B cell (primary cell): ENCODE measurements at regions not wholly inside any gene's neighbourhood (a gene's known extent, or its start where the extent isn't known, plus 50 kb on each side); places are given as distances from the start of the nearest gene placed in this dataset.

Experiments used
- ATAC-seq: fragments of 200-7000 bp; cut with Tn5 transposase; one replicate; pipeline ENCODE4 v1.10.0; 2021; ENCODE audit warnings: low read depth, mild to moderate bottlenecking, moderate number of reproducible peaks, moderate library complexity
- CTCF ChIA-PET: fragments of 350-600 bp; sonication (Branson Sonifier 250); formaldehyde crosslinking; loops from one replicate; lab custom pipeline; 2021; ENCODE audit warnings: antibody characterized with exemption, inconsistent platforms; lab: Charles Lee
- POLR2A ChIA-PET: fragments of 350-600 bp; sonication (Branson Sonifier 250); formaldehyde crosslinking; loops from one replicate; lab custom pipeline; 2021; ENCODE audit warnings: antibody characterized with exemption; lab: Charles Lee
- DNase-seq: peaks from one replicate; pipeline ENCODE4 v3.0.0; 2013
- H2AFZ ChIP-seq: 2 replicates; pipeline ENCODE4 v1.6.1; 2012; ENCODE audit warnings: mild to moderate bottlenecking, low read depth, low read length; ENCODE audit not compliant: insufficient read depth, poor library complexity, severe bottlenecking
- H3K27ac ChIP-seq, 2 donors: 1 replicate in 1 of 2; 2 replicates in 1 of 2; pipeline ENCODE4 v1.5.1; 2012 to 2013; ENCODE audit warnings: low read length in 2 of 2, mild to moderate bottlenecking in 2 of 2, moderate library complexity in 1 of 2
- H3K27me3 ChIP-seq, 4 experiments: fragments of 200-600 bp in 1 of 4; sonication (generic) in 1 of 4; replicated peaks in 1 of 4; 1 replicate in 2 of 4; 2 replicates in 2 of 4; pipeline versions ENCODE4 v1.6.1 to v1.7.0; 2013 to 2016; ENCODE audit warnings: low read length in 3 of 4, mild to moderate bottlenecking in 2 of 4, mixed read lengths in 1 of 4, moderate library complexity in 1 of 4; ENCODE audit not compliant: insufficient read depth in 4 of 4, control insufficient read depth in 3 of 4; ENCODE audit errors: control extremely low read depth in 1 of 4
- H3K36me3 ChIP-seq, 2 experiments: replicated peaks in 1 of 2; 1 replicate in 1 of 2; 2 replicates in 1 of 2; pipeline versions ENCODE4 v1.6.1 to v1.7.1; 2013; ENCODE audit warnings: low read length in 1 of 2; ENCODE audit not compliant: insufficient read depth in 2 of 2, control insufficient read depth in 1 of 2; ENCODE audit errors: control extremely low read depth in 1 of 2, extremely low read depth in 1 of 2
- H3K4me1 ChIP-seq, 2 donors: fragments of 200-600 bp in 1 of 2; sonication (generic) in 1 of 2; 1 replicate in 1 of 2; 2 replicates in 1 of 2; pipeline versions ENCODE4 v1.5.1 to v1.6.1; 2013 to 2017; ENCODE audit warnings: low read length in 2 of 2; ENCODE audit not compliant: control insufficient read depth in 2 of 2, insufficient read depth in 2 of 2
- H3K4me2 ChIP-seq: replicated peaks from 2 replicates; pipeline ENCODE3; 2012; ENCODE audit warnings: mild to moderate bottlenecking, low read depth, low read length; ENCODE audit not compliant: poor library complexity, severe bottlenecking
- H3K4me3 ChIP-seq, 5 experiments: fragments of 200-600 bp in 1 of 5; sonication (generic) in 1 of 5; 1 replicate in 3 of 5; 2 replicates in 2 of 5; pipeline versions ENCODE4 v1.5.1 to v1.7.0; 2011 to 2016; ENCODE audit warnings: low read length in 4 of 5, mild to moderate bottlenecking in 4 of 5, low read depth in 2 of 5, control low read depth in 1 of 5, moderate library complexity in 1 of 5; ENCODE audit not compliant: insufficient read depth in 1 of 5; ENCODE audit errors: control extremely low read depth in 1 of 5, extremely low read depth in 1 of 5
- H3K79me2 ChIP-seq: fragments of 200-600 bp; sonication (generic); one replicate; pipeline ENCODE4 v1.6.0; 2016; ENCODE audit warnings: low read length; ENCODE audit not compliant: control insufficient read depth, insufficient read depth
- H3K9ac ChIP-seq: fragments of 200-600 bp; sonication (generic); 2 replicates; pipeline ENCODE4 v1.6.1; 2017; ENCODE audit warnings: mild to moderate bottlenecking, low read length, moderate library complexity
- H3K9me3 ChIP-seq, 3 donors: one replicate each; pipeline versions ENCODE4 v1.6.1 to v1.7.1; 2013; ENCODE audit warnings: low read length in 2 of 3; ENCODE audit not compliant: control insufficient read depth in 2 of 3, insufficient read depth in 1 of 3; ENCODE audit errors: control extremely low read depth in 1 of 3
- H4K20me1 ChIP-seq: 2 replicates; pipeline ENCODE4 v1.6.0; 2012; ENCODE audit warnings: mild to moderate bottlenecking, low read length; ENCODE audit not compliant: insufficient read depth, control insufficient read depth, poor library complexity, severe bottlenecking
- H3K27ac Mint-ChIP-seq: one replicate; pipeline ENCODE4 v1.8.0; 2021; ENCODE audit warnings: mixed read lengths
- H3K27me3 Mint-ChIP-seq: one replicate; pipeline ENCODE4 v1.8.0; 2021; ENCODE audit warnings: mixed read lengths
- H3K4me1 Mint-ChIP-seq: one replicate; pipeline ENCODE4 v1.8.0; 2021; ENCODE audit warnings: mixed read lengths
- H3K4me3 Mint-ChIP-seq: one replicate; pipeline ENCODE4 v1.8.0; 2021; ENCODE audit warnings: mixed read lengths
- H3K9me3 Mint-ChIP-seq: one replicate; pipeline ENCODE4 v1.8.0; 2022; ENCODE audit warnings: mixed read lengths; ENCODE audit not compliant: insufficient read depth
- EZH2 ChIP-seq: IDR thresholded peaks from 2 replicates; pipeline ENCODE4 v1.6.1; 2012; ENCODE audit warnings: borderline replicate concordance, low read depth, mild to moderate bottlenecking, moderate library complexity, low read length; ENCODE audit not compliant: insufficient read depth, poor library complexity, severe bottlenecking
- WGBS: methylation state at CpG from one replicate; pipeline ENCODE4 v1.1.5; 2013; ENCODE audit warnings: missing lambda C conversion rate; ENCODE audit not compliant: insufficient coverage; 5-methylcytosine and 5-hydroxymethylcytosine counted together
- intact Hi-C: fragments of 100-400 bp; cut with micrococcal nuclease; formaldehyde crosslinking; loops from one replicate; pipeline ENCODE4 v1.10.0; 2022
- TF ChIP-seq, protein P1 (sequence below): fragments of 200-600 bp; IDR thresholded peaks from one replicate; pipeline ENCODE4 v1.8.0; 2022; ENCODE audit warnings: antibody characterized with exemption, mild to moderate bottlenecking

DNA sequence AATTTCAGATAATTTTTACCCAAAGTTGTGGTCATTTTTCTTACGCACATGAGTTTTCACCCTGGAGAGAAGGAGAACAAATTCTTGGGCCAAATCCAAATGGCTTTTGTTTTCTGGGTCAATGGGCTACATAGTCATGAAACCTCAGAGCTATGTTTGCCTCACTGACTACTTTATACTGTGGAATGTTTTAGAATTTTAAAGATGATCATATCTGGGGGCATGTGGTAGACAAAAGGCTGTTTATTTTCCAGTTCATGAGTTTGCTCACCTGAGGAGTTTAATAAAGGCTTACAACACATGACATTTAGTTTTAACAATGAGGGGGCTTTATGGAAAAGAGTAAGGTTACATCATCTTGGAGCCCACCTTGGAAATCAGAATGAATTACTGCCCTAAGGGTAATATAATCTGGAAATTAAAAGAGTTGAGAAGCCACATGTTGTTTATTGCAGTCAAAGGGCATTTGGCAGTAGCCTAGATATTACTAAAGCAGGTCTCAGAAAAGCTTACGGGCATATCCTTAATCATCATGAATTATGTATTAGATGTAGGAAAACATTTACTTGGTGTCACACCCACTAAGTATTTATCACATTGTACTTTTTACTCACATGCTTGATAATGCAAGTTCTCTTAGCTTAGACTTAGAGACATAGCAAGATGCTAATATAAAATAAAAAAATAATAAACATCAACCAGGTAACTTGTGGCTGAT lies 466.1 kb downstream of the EDEM1 start:
- DNase-seq, result no peak
- Histone ChIP-seq H3K36me3 (no peaks in the 10 kb centered on the region), H3K27ac (no peak overlapping the region), H2AFZ (no peak overlapping the region), H3K4me3 (no peak overlapping the region), H3K9ac (no peak overlapping the region), H3K4me1 (no peaks in the 10 kb centered on the region), H3K27me3 (no peaks in the 10 kb centered on the region), H3K9me3 (peaks cover 0 to 4% (median 0%) of the 10 kb centered on the region in 3 donors), H4K20me1 (no peaks in the 10 kb centered on the region), H3K4me2 (no peak overlapping the region), H3K79me2 (no peaks in the 10 kb centered on the region)
- intact Hi-C loops, result no loop called here
- Mint-ChIP-seq H3K4me1 (no peaks in the 10 kb centered on the region), H3K27me3 (no peaks in the 10 kb centered on the region), H3K9me3 (no peaks in the 10 kb centered on the region), H3K4me3 (no peak overlapping the region), H3K27ac (no peak overlapping the region)
- WGBS, result no CpG with 5 or more reads among the region's 2 CpGs
- TF ChIP-seq EZH2, result no peak
- TF ChIP-seq, protein P1, sequence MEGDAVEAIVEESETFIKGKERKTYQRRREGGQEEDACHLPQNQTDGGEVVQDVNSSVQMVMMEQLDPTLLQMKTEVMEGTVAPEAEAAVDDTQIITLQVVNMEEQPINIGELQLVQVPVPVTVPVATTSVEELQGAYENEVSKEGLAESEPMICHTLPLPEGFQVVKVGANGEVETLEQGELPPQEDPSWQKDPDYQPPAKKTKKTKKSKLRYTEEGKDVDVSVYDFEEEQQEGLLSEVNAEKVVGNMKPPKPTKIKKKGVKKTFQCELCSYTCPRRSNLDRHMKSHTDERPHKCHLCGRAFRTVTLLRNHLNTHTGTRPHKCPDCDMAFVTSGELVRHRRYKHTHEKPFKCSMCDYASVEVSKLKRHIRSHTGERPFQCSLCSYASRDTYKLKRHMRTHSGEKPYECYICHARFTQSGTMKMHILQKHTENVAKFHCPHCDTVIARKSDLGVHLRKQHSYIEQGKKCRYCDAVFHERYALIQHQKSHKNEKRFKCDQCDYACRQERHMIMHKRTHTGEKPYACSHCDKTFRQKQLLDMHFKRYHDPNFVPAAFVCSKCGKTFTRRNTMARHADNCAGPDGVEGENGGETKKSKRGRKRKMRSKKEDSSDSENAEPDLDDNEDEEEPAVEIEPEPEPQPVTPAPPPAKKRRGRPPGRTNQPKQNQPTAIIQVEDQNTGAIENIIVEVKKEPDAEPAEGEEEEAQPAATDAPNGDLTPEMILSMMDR, result no peak
- CTCF ChIA-PET, result no interaction called here
- ATAC-seq, result no peak
- POLR2A ChIA-PET, result no interaction called here

DNA sequence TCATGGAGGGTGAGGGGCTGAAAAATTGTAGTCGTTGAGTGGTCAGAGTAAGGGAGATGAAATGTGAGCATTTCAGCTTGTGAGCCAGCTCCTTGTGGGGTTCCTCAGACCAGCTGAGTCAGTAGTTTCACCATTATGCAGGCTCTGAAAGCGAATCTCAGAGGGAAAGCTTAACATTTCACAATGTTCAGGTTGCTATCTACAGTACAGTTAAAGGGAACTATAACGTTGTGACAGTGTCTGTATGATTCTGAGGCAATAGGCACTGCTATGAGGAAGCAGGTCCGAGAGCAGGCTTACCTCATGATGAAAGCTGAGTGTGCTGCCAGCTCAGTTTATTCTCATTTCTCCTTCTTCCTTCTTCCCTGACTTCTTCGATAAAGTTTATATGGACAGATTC lies 469.6 kb downstream of the EDEM1 start:
- ATAC-seq (no peak), DNase-seq (no peak)
- TF ChIP-seq, protein P1, result no peak
- no peak for TF ChIP-seq EZH2
- intact Hi-C loops, result no loop called here
- 80% methylated on average over 1 of the region's 5 CpGs for WGBS
- H3K27me3 ChIP-seq, result no peaks in the 10 kb centered on the region
- ChIA-PET POLR2A (no interaction called here), CTCF (no interaction called here)
- no peaks in the 10 kb centered on the region for H4K20me1 ChIP-seq
- peaks cover 0 to 5% (median 0%) of the 10 kb centered on the region in 3 donors for H3K9me3 ChIP-seq
- no peak overlapping the region for H2AFZ ChIP-seq
- Mint-ChIP-seq H3K27me3 (no peaks in the 10 kb centered on the region), H3K9me3 (no peaks in the 10 kb centered on the region), H3K27ac (no peak overlapping the region), H3K4me1 (no peaks in the 10 kb centered on the region), H3K4me3 (no peak overlapping the region)
- no peak overlapping the region for H3K4me3 ChIP-seq
- H3K79me2 ChIP-seq, result no peaks in the 10 kb centered on the region
- no peak overlapping the region for H3K9ac ChIP-seq
- no peaks in the 10 kb centered on the region for H3K36me3 ChIP-seq
- H3K27ac ChIP-seq, result no peak overlapping the region
- H3K4me2 ChIP-seq, result no peak overlapping the region
- no peaks in the 10 kb centered on the region for H3K4me1 ChIP-seq
